Panc1 (cell line): ENCODE measurements at regions not wholly inside any gene's neighbourhood (a gene's known extent, or its start where the extent isn't known, plus 50 kb on each side); places are given as distances from the start of the nearest gene placed in this dataset.

Source experiments
- CTCF ChIP-seq: fragments of 450-650 bp; IDR thresholded peaks from 2 replicates; pipeline ENCODE4 v1.5.1; 2017; ENCODE audit warnings: mild to moderate bottlenecking
- POLR2AphosphoS5 ChIP-seq: IDR thresholded peaks from 2 replicates; pipeline ENCODE4 v1.6.1; 2012; ENCODE audit warnings: mild to moderate bottlenecking, low read depth, low read length, moderate library complexity
- TF ChIP-seq, protein P1 (sequence below), 2 experiments: IDR thresholded peaks; 2 replicates each; pipeline ENCODE4 v1.6.1; 2011 to 2012; ENCODE audit warnings: low read depth in 2 of 2, control low read depth in 1 of 2, low read length in 1 of 2, mild to moderate bottlenecking in 1 of 2, moderate library complexity in 1 of 2; ENCODE audit not compliant: insufficient read depth in 1 of 2

DNA sequence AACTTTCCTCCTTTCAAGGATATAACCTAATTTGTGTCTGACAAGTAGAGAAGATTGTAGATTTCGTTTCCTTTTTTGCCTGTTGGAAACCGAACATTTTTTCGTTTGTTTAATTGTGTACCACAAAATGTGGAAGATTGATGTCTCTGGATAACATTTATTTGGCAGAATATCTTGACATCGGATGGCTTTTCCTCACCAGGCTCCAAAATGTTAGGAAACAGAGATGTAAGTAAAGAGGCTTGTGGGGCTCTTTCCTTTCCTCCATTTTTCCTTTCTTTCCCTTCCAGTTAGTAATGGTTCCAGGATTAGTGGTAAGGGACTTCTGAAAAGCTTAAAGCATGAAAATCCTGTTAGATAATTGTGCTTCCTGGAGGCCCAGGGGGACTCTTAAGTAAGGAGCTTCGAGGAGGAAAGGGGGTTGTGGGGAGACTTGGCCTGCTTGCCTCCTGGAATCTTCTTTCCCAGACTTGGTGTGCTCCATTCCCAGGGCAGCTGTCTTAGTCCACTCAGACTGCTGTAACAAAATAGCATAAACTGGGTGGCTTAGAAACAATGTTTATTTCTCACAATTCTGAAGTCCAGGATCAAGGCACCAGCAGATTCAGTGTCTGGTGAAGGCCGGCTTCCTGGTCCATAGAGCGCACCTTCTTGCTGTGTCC, 243.1 kb upstream of the PWP1 start:
- TF ChIP-seq CTCF (no peak), POLR2AphosphoS5 (no peak)
- TF ChIP-seq, protein P1, sequence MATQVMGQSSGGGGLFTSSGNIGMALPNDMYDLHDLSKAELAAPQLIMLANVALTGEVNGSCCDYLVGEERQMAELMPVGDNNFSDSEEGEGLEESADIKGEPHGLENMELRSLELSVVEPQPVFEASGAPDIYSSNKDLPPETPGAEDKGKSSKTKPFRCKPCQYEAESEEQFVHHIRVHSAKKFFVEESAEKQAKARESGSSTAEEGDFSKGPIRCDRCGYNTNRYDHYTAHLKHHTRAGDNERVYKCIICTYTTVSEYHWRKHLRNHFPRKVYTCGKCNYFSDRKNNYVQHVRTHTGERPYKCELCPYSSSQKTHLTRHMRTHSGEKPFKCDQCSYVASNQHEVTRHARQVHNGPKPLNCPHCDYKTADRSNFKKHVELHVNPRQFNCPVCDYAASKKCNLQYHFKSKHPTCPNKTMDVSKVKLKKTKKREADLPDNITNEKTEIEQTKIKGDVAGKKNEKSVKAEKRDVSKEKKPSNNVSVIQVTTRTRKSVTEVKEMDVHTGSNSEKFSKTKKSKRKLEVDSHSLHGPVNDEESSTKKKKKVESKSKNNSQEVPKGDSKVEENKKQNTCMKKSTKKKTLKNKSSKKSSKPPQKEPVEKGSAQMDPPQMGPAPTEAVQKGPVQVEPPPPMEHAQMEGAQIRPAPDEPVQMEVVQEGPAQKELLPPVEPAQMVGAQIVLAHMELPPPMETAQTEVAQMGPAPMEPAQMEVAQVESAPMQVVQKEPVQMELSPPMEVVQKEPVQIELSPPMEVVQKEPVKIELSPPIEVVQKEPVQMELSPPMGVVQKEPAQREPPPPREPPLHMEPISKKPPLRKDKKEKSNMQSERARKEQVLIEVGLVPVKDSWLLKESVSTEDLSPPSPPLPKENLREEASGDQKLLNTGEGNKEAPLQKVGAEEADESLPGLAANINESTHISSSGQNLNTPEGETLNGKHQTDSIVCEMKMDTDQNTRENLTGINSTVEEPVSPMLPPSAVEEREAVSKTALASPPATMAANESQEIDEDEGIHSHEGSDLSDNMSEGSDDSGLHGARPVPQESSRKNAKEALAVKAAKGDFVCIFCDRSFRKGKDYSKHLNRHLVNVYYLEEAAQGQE (IDR thresholded peaks at IDR 0.05; ENCODE audit: insufficient read depth in 1 of 2, low read depth in 2 of 2, low read length in 1 of 2) = no peak
